Kidney capillary endothelial cell (primary cell): ENCODE measurements at regions not wholly inside any gene's neighbourhood (a gene's known extent, or its start where the extent isn't known, plus 50 kb on each side); places are given as distances from the start of the nearest gene placed in this dataset.

Source experiments
- DNase-seq: peaks from one replicate; pipeline ENCODE4 v3.0.0-alpha.2; 2018; ENCODE audit warnings: low spot score

DNA sequence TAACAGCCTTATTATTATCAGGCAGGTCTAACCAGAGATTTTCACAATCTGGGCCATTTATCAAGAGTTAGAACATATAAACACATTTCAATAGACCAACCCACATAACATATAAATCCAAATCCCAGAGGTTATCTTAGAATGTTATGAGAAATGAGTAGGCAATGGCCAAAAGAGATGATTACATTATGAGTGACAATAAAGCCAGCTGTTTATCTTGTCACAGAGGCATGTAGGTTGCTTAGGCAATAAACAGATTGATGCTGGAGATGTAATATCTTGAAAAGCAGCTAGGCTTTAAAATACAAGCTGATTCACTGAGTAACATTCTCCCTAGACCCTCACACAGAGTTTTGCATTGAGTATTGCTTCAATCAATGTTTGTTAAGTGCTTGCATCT is 148.5 kb upstream of the SESN3 start:
- no peak for DNase-seq

- no peak for DNase-seq
These were observed 147.8 kb upstream of the SESN3 start for GRCh38 chr11:95378789-95379188.

DNA sequence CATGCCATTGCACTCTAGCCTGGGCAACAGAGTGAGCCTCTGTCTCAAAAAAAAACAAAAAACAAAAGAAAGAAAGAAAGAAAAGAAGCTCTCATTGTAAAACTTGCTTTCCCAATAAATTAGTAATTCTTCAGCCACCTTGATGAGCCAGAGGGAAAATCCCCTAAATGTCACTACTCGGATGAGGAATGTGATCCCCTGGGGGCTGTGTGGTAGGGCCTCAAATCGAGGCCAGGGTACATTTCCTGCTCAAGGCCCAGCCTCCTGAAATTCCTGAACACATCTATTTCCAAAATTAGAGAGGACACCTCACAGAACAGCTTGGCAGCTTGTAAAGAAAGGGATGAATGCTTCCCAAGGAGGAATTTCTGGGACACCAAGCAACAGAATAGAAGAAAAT is 147.1 kb upstream of the SESN3 start:
- DNase-seq: no peak

DNA sequence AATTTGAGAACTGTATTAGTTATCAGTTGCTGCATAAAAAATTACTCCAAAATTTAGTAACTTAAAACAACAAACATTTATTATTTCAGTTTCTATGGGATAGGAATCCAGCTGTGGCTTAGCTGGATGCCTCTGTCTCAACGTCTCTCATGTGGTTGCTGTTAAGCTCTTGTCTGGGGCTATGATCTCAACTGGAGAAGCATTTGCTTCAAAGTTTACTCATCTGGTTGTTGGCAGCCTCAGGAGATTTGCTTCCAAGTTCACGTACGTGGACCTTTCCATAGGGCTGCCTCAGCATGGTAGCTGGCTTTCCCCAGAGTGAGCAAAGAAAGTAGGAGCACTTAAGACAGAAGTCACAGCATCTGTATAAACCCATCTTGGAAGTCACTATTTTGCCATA is 144.9 kb upstream of the SESN3 start:
- DNase-seq: no peak

GRCh38 chr11:95375451-95375850 is 144.4 kb upstream of the SESN3 start:
- no peak for DNase-seq

DNA sequence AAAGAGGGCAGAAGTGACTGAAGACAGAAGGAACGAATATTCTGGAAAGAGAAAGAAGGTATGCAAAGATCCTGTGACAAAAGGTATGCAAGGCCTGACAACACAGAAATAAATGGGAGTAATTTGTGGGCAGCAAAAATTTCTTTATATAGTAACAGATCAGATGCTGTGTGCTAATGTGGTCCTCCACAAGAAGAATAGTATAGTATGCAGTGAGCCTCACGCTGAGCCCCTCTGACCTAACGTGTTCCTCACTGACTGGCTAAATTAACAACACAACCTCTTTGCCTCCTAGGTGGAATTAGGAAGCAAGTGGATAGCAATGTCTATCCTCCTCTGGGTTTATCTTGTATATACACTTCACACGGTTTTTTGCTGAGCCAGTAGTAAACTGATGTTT is 143.1 kb upstream of the SESN3 start:
- DNase-seq: no peak

GRCh38 chr11:95373241-95373640 is 142.2 kb upstream of the SESN3 start:
- DNase-seq: no peak

GRCh38 chr11:95372097-95372656 is 141.2 kb upstream of the SESN3 start:
- no peak for DNase-seq

GRCh38 chr11:95371153-95371552 is 140.2 kb upstream of the SESN3 start:
- DNase-seq: no peak

DNA sequence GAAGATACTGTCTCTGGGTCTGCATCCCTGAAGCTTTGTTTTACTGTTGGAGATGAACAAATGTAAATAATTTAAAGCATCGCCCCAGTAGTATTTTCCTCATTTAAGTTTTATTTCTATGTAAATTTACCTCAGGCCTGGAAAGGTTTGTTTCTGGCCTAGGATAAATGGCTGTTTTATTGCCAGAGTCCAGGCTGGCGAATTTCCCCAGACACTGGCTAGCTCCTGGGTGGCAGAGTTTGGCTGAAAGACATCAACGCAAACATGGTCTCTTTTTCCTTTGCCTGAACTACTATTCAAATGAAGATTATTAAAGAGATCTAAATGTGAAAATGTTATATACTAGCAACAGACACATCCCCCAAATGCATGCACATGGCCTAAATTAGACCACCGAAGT is 136.7 kb upstream of the SESN3 start:
- no peak for DNase-seq

DNA sequence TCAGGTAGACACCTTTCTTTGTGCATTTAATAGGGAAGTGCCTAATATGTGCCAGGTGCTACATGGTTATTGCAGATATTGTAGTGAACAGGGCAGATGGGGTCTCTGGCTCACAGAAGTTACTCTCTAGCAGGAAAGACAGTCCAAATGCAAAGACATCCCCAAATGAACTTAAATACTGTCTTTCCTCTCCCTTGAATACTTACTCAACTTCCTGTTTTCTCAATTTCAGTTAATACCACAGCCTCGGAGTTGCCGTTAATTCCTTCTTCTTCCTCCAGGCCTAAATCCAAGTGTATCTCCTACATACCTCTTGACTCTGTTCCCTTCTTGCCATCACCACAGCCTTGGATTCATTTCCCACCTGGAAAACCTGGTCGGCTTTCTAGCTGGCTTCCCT is 134.3 kb upstream of the SESN3 start:
- DNase-seq: no peak

DNA sequence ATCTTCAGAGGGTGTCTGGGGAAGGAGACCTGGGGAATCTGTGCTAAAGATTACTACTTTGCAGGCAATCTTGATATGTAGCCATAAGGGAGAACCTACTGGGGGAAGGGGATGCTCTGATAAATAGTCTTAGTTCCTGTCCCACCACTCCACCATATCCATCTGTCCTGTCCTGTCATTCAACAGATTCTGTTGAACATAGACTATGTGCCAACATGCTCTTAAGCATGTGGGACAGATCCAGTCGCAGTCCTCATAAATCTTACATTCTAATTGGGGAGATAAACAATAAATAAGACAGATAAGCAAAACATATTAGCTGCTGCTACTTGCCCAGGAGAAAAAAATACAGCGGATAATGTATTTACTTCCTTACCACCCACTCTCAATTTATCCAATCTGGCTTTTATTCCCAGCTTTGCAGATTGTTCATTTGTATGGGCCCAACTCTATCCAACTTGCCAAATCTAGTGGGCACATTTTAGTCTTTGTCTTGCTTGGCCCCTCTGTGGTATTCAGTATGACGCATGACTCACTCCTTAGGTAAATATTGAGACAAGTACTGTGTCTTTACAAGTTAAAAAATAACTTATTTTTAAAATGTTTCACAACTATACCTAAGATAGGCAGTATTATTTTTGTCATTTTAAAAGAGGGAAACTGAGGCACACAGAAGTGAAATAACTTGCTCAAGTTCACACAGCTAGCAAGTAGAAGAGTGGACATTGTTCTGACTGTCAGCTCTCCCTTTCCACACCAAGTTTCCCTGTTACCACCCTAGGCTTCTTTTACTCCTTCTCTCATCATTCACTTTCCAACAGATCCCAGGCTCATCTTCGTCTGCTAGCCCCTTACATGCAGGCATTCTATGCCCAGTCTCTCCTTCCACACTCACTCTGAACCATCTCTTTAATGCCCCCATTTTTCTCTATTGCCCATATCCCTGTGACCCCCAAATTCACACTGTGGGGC is 133.6 kb upstream of the SESN3 start:
- no peak for DNase-seq

- no peak for DNase-seq
These were observed 132.7 kb upstream of the SESN3 start for GRCh38 chr11:95363708-95364107.

GRCh38 chr11:95363164-95363563 is 132.2 kb upstream of the SESN3 start:
- no peak for DNase-seq

DNA sequence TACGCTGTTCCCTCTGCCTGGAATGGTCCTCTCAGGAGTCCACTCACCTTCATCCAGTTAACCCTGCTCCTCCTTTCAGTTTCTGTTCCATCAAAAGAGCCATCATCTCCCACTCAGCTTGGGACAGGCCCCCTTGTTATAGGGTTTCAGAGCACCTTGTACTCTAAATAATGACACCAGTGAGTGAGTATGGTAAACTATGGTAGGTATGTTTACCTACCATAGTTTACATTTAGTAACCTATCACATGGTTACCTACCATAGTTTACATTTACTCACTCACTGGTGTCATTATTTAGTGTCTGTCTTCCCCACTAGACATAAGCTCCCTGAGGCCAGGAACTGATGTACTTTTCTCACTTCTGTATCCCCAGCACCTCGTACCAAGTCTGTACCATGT is 130.2 kb upstream of the SESN3 start:
- no peak for DNase-seq

DNA sequence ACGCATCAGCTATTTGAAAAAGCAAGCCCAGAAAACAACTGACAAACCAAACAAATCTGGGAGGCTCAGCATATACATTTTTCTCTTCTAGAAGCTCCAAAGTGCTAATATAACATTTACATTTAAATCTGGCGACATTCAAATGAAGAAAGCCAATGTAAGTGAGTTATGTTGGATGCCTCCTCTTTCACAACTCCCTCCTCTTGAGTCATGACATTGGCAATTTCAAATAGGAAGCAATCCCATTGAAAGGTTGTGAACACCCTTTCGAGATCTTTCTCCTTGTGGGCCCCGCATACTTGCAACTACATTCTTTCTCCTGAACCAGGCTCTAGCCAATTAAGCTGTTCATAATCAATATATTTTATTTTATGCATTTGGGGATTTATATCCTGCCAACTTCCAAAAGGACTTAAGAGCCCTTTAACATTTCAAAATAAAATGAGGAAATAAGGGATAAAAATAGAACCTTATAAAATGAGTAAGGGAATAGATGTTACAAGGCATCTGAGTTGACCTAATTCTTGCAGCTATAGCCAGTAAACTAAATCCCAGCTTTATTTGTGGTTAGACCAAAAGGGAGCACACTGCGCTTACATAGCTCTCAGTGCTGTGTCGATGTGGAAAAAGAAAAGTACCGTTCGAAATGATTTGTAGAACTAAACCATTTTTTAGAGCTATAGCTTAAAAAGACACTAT is 129.5 kb upstream of the SESN3 start:
- no peak for DNase-seq

GRCh38 chr11:95359756-95360155 is 128.8 kb upstream of the SESN3 start:
- DNase-seq: no peak

GRCh38 chr11:95359341-95359663 is 128.3 kb upstream of the SESN3 start:
- DNase-seq: no peak

DNA sequence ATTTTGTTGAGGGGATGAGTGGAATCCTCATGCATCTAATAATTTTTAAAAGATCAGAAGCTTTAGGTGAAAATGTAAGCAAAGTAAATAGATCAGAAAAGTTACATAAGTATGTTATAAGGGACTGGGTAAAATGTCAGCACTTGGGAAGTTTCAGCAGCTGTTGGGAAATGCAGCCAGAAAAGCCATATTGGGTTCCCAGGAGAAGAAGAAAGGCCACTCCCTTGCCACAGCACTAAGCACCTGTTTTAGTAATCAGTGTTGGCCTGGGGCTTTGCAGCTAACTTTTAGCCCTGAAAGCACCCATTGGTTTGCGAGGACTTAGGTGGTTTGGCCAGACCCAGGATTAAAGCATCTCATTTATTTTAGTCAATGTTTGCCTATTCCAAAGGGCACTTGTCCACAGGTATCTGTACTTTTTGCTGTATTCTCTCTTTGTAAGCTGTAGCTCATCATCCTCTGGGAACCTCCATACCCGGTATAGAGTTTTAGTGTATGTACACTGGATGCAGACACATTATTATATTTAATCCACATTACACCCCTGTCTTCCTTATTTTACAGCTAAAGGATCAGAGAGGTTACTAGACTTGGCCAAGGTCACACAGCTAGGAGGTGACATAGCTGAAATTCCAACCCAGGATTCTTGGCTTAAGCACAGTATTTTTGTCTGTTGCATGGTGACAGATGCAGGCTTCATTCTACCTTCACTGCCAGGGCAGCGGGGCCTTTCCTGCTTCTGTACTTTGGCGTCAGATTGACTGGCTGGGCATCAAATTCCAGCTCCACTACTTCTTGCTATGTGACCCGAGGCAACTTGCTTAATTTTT is 127.7 kb upstream of the SESN3 start:
- no peak for DNase-seq

DNA sequence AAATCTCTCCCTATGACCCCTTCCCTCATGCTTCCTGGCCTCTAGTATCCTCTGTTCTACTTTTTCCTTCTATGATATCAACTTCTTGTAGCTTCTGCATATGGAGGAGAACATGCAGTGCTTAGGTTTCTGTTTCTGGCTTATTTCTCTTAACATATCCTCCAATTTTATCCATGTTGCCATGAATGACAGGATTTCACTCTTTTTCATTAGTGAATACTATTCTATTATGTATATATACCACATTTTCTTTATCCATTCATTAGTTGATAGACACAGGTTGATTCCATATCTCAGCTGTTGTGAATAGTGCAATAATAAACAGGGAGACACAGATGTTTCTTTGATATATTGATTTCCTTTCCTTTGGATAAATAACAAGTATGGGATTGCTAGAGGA is 123.3 kb upstream of the SESN3 start:
- no peak for DNase-seq

GRCh38 chr11:95353706-95354105 is 122.7 kb upstream of the SESN3 start:
- no peak for DNase-seq

GRCh38 chr11:95352733-95353346 is 121.8 kb upstream of the SESN3 start:
- DNase-seq: no peak
